ENCODE measurements at regions not wholly inside any gene's neighbourhood (a gene's known extent, or its start where the extent isn't known, plus 50 kb on each side); places are given as distances from the start of the nearest gene placed in this dataset.
A peak's percentile ranks its signal among the peaks of the same experiment; 100 is the strongest.

- DNase-seq, result no peak
These were observed 84.4 kb upstream of the SYPL1 start for GRCh38 chr7:106196460-106197021.

GRCh38 chr7:106193661-106194060, 81.5 kb upstream of the SYPL1 start:
- no peak for DNase-seq

- no peak for DNase-seq
These were observed 78.6 kb upstream of the SYPL1 start for GRCh38 chr7:106190589-106191330.

GRCh38 chr7:106187613-106188350, 75.7 kb upstream of the SYPL1 start:
- DNase-seq, result no peak

GRCh38 chr7:106185719-106186118, 73.6 kb upstream of the SYPL1 start:
- no peak for DNase-seq

GRCh38 chr7:106183952-106184351, 71.8 kb upstream of the SYPL1 start:
- DNase-seq, result no peak

- no peak for DNase-seq
These were observed 70.8 kb upstream of the SYPL1 start for GRCh38 chr7:106182904-106183303.

GRCh38 chr7:106181658-106182265, 69.7 kb upstream of the SYPL1 start:
- DNase-seq, result no peak

GRCh38 chr7:106180721-106181120, 68.6 kb upstream of the SYPL1 start:
- no peak for DNase-seq

- no peak for DNase-seq
These were observed 67.1 kb upstream of the SYPL1 start for GRCh38 chr7:106179256-106179655.

- no peak for DNase-seq
These were observed 66.6 kb upstream of the SYPL1 start for GRCh38 chr7:106178593-106179134.

- DNase-seq, result peak; percentile 24 to 47
These were observed 65.9 kb upstream of the SYPL1 start for GRCh38 chr7:106177738-106178592.

- DNase-seq, result no peak
These were observed 65.2 kb upstream of the SYPL1 start for GRCh38 chr7:106177300-106177690.

GRCh38 chr7:106176414-106177299, 64.5 kb upstream of the SYPL1 start:
- DNase-seq, result peak in 1 of 2 experiments; percentile 55

GRCh38 chr7:106175507-106175906, 63.4 kb upstream of the SYPL1 start:
- DNase-seq, result no peak

GRCh38 chr7:106170651-106171050, 58.5 kb upstream of the SYPL1 start:
- DNase-seq, result no peak

- DNase-seq, result no peak
These were observed 57.9 kb upstream of the SYPL1 start for GRCh38 chr7:106169821-106170610.

GRCh38 chr7:106167439-106168136, 55.5 kb upstream of the SYPL1 start:
- no peak for DNase-seq

- peak in 1 of 2 experiments; percentile 15 for DNase-seq
These were observed 54.7 kb upstream of the SYPL1 start for GRCh38 chr7:106166651-106167342.
